Activated T-helper 1 cell treated with anti-CD3 and anti-CD28 coated beads, Interleukin-12 subunit alpha, Interleukin-12 subunit beta, Interleukin-2, Interleukin-4 antibody, amounts not matched to agents 30 ng/mL and 10 ng/mL and 1 ng/mL, durations not matched to agents 14 hours and 24 hours and 36 hours (primary cell): ENCODE measurements at regions not wholly inside any gene's neighbourhood (a gene's known extent, or its start where the extent isn't known, plus 50 kb on each side); places are given as distances from the start of the nearest gene placed in this dataset.
"Not testable (repeated sequence)": the region's sequence is repeated elsewhere in the genome, so short reads cannot be mapped to it uniquely, and the experiment has no call there.

Experiments
- DNase-seq: peaks from one replicate; pipeline ENCODE4 v3.0.0; 2021; ENCODE audit warnings: low spot score
- H3K27ac Mint-ChIP-seq: one replicate; pipeline ENCODE4 v1.8.0; 2021; ENCODE audit warnings: mild to moderate bottlenecking, mixed read lengths
- H3K27me3 Mint-ChIP-seq: one replicate; pipeline ENCODE4 v1.8.0; 2022; ENCODE audit warnings: mild to moderate bottlenecking, moderate library complexity, mixed read lengths; ENCODE audit not compliant: insufficient read depth
- H3K36me3 Mint-ChIP-seq: one replicate; pipeline ENCODE4 v1.8.0; 2021; ENCODE audit warnings: low read depth, mixed read lengths
- H3K4me1 Mint-ChIP-seq: one replicate; pipeline ENCODE4 v1.8.0; 2021; ENCODE audit warnings: low read depth, mixed read lengths
- H3K4me3 Mint-ChIP-seq: one replicate; pipeline ENCODE4 v1.8.0; 2021; ENCODE audit warnings: mild to moderate bottlenecking, moderate library complexity, mixed read lengths
- H3K9me3 Mint-ChIP-seq: one replicate; pipeline ENCODE4 v1.8.0; 2021; ENCODE audit warnings: mixed read lengths
- intact Hi-C: fragments of 100-400 bp; cut with micrococcal nuclease; formaldehyde crosslinking; loops from one replicate; pipeline ENCODE4 v1.15.1; 2024

DNA sequence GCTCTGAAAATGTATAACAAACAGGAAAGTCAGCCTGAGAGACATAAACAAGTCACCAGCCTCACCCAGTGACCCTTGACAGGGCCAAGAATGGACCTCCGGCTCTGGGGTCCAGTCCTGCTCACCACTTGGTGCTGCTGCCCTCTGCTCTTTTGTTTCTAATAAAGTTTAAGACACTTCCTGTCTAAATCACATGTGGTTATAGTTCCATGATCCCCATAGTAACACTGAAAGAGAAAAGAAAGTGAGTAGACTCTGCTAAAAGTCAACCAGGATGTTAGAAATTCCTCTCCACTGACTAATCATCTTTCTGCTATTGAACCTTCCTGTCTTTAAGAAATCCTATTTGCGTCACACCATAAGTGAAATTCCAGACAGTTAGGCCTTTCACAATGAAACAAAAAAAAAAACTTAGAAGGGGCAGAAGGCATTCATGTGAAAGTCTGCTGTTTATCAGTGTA lies 179.2 kb upstream of the BET1 start:
- H3K4me3 Mint-ChIP-seq: no peak overlapping the region
- no peaks in the 10 kb centered on the region for H3K4me1 Mint-ChIP-seq
- H3K9me3 Mint-ChIP-seq: no peaks in the 10 kb centered on the region
- no peaks in the 10 kb centered on the region for H3K27me3 Mint-ChIP-seq
- DNase-seq: no peak
- no peak overlapping the region for H3K27ac Mint-ChIP-seq
- no peaks in the 10 kb centered on the region for H3K36me3 Mint-ChIP-seq
- intact Hi-C loops: no loop called here

DNA sequence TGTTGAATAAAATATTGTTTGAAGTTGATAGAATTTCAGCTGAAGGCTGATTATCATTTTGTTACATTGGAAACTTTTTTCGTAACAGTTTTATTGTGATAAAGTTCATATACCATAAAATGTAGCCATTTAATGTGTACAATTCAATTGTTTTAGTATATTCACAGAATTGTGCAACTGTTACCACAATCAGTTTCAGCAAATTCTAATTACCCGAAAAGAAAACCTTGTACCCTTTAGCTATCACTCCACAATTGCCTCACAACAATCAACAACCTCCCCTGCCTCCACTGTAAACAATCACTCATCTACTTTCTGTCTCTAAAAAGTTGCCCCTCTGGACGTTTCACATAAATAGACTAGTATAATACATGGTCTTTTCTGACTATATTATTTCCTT lies 179.7 kb upstream of the BET1 start:
- intact Hi-C loops: no loop called here
- Mint-ChIP-seq H3K27ac (no peak overlapping the region), H3K27me3 (no peaks in the 10 kb centered on the region)

DNA sequence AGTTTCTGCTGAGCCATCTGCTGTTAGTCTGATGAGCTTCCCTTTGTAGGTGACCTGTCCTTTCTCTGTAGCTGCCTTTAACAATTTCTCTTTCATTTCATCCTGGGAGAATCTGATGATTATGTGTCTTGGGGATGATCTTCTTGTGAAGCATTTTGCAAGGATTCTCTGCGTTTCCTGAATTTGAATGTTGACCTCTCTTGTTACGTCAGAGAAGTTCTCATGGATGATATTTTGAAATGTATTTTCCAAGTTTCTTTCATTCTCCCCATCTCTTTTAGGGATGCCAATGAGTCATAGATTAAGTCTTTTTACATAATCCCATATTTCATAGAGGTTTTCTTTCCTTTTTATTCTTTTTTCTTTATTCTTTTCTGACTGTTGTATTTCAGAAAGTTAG lies 184.2 kb upstream of the BET1 start:
- intact Hi-C loops: no loop called here
- DNase-seq: no peak
- Mint-ChIP-seq H3K36me3 (no peaks in the 10 kb centered on the region), H3K27ac (no peak overlapping the region), H3K4me1 (no peaks in the 10 kb centered on the region), H3K4me3 (no peak overlapping the region), H3K27me3 (no peaks in the 10 kb centered on the region), H3K9me3 (no peaks in the 10 kb centered on the region)

More for the DNA sequence above, 179.7 kb upstream of the BET1 start:
- Mint-ChIP-seq H3K36me3 (no peaks in the 10 kb centered on the region), H3K4me1 (no peaks in the 10 kb centered on the region), H3K4me3 (no peak overlapping the region), H3K9me3 (no peaks in the 10 kb centered on the region)
- DNase-seq: no peak

DNA sequence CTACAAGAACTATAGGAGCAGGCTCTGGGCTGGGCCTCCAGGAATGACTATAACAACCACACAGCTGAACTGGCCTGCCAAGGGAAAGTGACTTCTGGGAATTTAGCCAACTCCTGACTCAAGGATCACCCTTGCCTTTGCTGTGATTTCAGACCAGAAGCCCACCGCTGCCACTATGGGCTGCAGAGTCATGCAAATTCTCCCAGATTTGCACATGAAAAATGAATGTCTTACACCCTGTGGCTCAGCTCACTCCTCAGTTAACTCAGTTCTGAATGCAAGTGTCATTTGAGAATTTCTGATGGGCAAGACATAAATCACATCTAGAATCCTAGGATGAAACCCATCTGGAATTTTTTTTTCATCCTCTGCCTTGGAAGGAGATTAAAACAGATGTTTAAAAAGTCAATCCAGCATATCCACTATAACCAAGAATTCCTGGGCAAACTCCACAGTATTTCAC lies 186.5 kb upstream of the BET1 start:
- no peaks in the 10 kb centered on the region for H3K9me3 Mint-ChIP-seq
- H3K4me3 Mint-ChIP-seq: no peak overlapping the region
- no peak overlapping the region for H3K27ac Mint-ChIP-seq
- no peaks in the 10 kb centered on the region for H3K27me3 Mint-ChIP-seq
- no peaks in the 10 kb centered on the region for H3K4me1 Mint-ChIP-seq
- no peaks in the 10 kb centered on the region for H3K36me3 Mint-ChIP-seq
- intact Hi-C loops: no loop called here
- DNase-seq: no peak

DNA sequence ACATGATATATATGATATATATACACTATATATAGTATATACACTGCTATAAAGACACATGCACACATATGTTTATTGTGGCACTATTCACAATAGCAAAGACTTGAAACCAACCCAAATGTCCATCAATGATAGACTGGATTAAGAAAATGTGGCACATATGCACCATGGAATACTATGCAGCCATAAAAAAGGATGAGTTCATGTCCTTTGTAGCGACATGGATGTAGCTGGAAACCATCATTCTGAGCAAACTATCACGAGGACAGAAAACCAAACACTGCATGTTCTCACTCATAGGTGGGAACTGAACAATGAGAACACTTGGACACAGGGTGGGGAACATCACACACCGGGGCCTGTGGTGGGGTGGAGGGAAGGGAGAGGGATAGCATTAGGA lies 190.3 kb upstream of the BET1 start:
- H3K27ac Mint-ChIP-seq, H3K4me3 Mint-ChIP-seq, DNase-seq, H3K36me3 Mint-ChIP-seq, intact Hi-C loops, H3K4me1 Mint-ChIP-seq, H3K27me3 Mint-ChIP-seq, H3K9me3 Mint-ChIP-seq: not testable (repeated sequence)

DNA sequence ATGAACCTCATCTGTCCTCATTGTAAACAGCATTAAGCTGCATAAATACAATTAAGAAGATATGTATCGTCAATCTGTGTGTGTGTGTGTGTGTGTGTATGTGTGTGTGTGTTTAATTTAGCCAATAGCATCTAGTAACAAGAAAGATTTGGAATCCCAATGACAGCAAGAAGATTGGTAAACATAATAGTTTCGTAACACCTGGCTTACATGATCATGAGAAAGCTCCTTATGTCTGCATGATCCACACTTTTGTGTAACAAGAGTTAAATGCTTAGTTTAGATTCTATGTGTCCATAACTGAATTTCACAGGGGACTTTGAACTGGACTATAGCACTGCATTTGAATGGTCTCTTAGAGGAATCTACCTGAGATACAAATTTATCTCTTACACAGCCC lies 191.0 kb upstream of the BET1 start:
- no peaks in the 10 kb centered on the region for H3K9me3 Mint-ChIP-seq
- H3K36me3 Mint-ChIP-seq: no peaks in the 10 kb centered on the region
- no peak overlapping the region for H3K27ac Mint-ChIP-seq
- DNase-seq: no peak
- no peaks in the 10 kb centered on the region for H3K27me3 Mint-ChIP-seq
- intact Hi-C loops: no loop called here
- no peak overlapping the region for H3K4me3 Mint-ChIP-seq
- H3K4me1 Mint-ChIP-seq: no peaks in the 10 kb centered on the region

DNA sequence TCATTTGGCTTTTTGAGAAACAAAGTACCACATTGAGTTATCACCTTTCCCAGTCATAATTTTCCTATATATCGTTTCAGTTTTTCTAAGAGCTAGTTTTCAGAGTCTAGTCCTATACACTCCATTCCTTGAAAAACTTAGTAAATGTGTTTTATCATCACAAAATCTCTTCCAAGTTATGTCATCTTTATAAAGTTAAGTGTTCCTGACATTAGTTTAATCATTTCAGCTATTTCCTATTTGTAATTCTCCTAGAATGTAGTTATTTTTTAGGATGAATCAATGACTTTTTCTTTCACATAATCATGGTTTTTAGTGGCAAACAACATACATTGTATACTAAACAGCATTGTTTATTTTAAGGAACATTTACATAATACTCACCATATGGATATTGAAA lies 191.7 kb upstream of the BET1 start:
- DNase-seq: no peak
- intact Hi-C loops: no loop called here
- Mint-ChIP-seq H3K36me3 (no peaks in the 10 kb centered on the region), H3K4me3 (no peak overlapping the region), H3K9me3 (no peaks in the 10 kb centered on the region), H3K27ac (no peak overlapping the region), H3K4me1 (no peaks in the 10 kb centered on the region), H3K27me3 (no peaks in the 10 kb centered on the region)

DNA sequence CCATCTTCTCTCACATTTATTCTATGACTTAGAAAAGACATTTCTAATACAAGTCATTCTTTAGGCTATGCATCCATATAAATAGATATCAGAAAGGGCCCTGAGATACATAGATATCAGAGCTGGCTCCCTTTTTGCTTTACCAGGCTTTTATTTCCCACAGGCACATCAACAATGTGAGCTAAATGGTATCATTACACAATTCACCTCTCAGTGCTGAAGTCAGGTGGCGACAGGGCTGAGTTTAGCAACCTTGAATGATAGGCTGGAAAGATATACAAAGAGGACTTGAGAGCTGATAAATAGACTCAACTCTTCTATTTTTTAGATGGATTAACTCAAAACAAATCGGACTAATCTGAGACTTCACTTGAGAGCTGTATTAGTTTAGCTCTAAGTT lies 189.2 kb upstream of the COL1A2 start:
- intact Hi-C loops: no loop called here
- DNase-seq: no peak
- no peak overlapping the region for H3K27ac Mint-ChIP-seq
- peaks cover 1% of the 10 kb centered on the region for H3K27me3 Mint-ChIP-seq
- H3K36me3 Mint-ChIP-seq: no peaks in the 10 kb centered on the region
- no peaks in the 10 kb centered on the region for H3K4me1 Mint-ChIP-seq
- no peaks in the 10 kb centered on the region for H3K9me3 Mint-ChIP-seq
- H3K4me3 Mint-ChIP-seq: no peak overlapping the region

DNA sequence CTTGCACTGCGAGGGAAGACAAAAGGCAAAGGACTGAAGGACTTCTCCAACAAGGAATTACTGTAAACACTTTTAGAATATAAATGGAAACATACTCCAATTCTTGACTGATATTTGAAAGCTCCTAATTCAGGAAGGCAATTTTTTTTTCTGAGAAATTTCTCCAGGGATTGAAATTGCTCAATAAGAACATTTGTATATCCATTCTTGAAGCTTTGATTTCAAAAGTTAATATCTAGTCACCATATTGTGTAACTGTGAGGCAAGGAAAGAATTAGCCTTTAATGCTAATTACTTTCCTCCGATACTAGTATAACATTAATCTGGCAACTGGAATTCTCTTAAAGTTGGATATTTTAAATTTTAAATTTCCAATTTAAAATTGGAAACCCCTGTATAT lies 188.4 kb upstream of the COL1A2 start:
- Mint-ChIP-seq H3K4me1 (no peaks in the 10 kb centered on the region), H3K27me3 (peaks cover under 1% of the 10 kb centered on the region), H3K4me3 (no peak overlapping the region), H3K36me3 (no peaks in the 10 kb centered on the region), H3K9me3 (no peaks in the 10 kb centered on the region), H3K27ac (no peak overlapping the region)
- no peak for DNase-seq
- intact Hi-C loops: no loop called here

DNA sequence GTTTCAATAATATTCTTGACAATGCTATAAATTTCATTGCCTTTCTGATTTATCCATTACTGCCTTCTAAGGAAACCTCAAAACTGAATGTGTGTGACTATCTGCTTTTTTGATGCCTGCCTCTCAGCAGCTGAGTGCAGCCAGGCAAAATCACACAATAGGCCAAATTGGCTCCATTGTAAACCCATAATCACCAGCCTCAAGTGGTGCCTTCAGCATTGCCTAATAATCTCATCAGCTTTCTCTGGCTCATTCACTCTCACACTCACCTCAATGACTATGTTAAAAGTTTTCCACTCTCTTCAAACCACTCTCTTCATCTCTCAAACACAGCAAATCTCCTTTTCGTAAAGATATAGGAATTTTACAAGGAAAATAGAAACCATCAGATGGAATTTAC lies 182.5 kb upstream of the COL1A2 start:
- H3K9me3 Mint-ChIP-seq: no peaks in the 10 kb centered on the region
- no peak for DNase-seq
- no peak overlapping the region for H3K4me3 Mint-ChIP-seq
- intact Hi-C loops: no loop called here
- no peaks in the 10 kb centered on the region for H3K4me1 Mint-ChIP-seq
- no peaks in the 10 kb centered on the region for H3K27me3 Mint-ChIP-seq
- H3K36me3 Mint-ChIP-seq: no peaks in the 10 kb centered on the region
- H3K27ac Mint-ChIP-seq: no peak overlapping the region

DNA sequence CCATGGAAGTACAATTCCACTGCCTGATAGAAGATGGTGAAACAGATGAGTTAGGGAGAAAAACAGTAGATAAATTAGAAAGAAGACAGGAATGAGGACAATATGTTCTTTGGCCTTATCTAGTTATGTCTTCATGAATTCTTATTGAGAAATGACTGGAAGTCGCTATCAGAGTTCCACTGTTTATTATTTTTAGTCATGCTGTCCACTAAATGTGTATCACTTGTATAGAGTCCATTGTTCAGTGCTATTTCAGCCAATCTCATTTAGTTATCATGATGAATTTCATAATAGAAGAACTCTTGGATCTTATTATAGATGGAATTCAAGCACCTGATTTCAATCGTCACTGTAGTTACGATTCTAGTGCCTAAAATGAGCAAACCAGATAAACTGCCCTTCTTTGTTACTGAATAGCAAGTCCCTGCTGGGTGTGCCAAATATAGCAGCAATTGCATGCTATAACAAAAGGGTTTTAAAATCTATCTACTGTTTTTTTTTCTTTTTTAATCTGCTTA lies 177.7 kb upstream of the COL1A2 start:
- H3K4me1 Mint-ChIP-seq: no peaks in the 10 kb centered on the region
- no peaks in the 10 kb centered on the region for H3K36me3 Mint-ChIP-seq
- no peak overlapping the region for H3K27ac Mint-ChIP-seq
- H3K4me3 Mint-ChIP-seq: no peak overlapping the region
- no peak for DNase-seq
- intact Hi-C loops: no loop called here
- no peaks in the 10 kb centered on the region for H3K9me3 Mint-ChIP-seq
- H3K27me3 Mint-ChIP-seq: no peaks in the 10 kb centered on the region

DNA sequence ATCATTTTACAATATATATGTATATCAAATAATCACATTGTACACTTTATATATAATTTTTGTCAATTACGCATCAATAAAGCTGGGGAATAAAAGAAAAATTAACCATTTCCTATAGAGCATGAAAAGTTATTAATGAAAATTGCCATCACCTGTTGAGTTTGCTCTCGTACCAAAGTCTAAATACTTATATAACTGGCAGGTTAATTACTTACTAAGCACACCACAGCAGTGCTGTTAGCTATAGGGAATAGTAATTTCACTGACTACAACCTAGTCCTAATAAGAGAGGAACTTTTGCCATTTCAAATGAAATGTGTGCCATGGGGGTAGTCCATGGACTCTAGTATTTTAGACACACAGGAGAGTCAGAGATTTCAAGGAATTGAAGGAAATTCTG lies 176.9 kb upstream of the COL1A2 start:
- no peak overlapping the region for H3K4me3 Mint-ChIP-seq
- DNase-seq: no peak
- intact Hi-C loops: no loop called here
- no peaks in the 10 kb centered on the region for H3K4me1 Mint-ChIP-seq
- no peaks in the 10 kb centered on the region for H3K27me3 Mint-ChIP-seq
- no peaks in the 10 kb centered on the region for H3K36me3 Mint-ChIP-seq
- no peaks in the 10 kb centered on the region for H3K9me3 Mint-ChIP-seq
- no peak overlapping the region for H3K27ac Mint-ChIP-seq

DNA sequence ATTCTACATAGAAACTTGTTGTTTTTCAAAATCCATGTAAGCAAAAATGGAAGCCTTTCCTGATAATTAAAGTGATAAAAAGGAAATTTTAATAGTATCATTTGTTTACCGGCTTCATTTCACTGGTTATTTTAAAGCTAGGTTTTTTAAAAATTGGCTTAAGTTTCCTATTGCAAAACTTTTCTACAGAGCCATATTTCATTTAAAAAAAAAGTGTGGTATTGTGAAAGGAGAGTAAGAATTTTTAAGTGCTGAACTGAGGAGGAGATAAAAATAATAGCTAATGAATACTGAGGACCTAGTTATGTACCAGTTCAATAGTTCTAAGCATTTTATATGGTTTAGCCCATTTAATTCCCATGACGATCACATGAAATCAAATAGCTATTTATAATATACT lies 172.2 kb upstream of the COL1A2 start:
- no peak overlapping the region for H3K4me3 Mint-ChIP-seq
- H3K9me3 Mint-ChIP-seq: no peaks in the 10 kb centered on the region
- H3K27me3 Mint-ChIP-seq: no peaks in the 10 kb centered on the region
- no peaks in the 10 kb centered on the region for H3K36me3 Mint-ChIP-seq
- intact Hi-C loops: no loop called here
- H3K27ac Mint-ChIP-seq: no peak overlapping the region
- no peaks in the 10 kb centered on the region for H3K4me1 Mint-ChIP-seq
- no peak for DNase-seq

DNA sequence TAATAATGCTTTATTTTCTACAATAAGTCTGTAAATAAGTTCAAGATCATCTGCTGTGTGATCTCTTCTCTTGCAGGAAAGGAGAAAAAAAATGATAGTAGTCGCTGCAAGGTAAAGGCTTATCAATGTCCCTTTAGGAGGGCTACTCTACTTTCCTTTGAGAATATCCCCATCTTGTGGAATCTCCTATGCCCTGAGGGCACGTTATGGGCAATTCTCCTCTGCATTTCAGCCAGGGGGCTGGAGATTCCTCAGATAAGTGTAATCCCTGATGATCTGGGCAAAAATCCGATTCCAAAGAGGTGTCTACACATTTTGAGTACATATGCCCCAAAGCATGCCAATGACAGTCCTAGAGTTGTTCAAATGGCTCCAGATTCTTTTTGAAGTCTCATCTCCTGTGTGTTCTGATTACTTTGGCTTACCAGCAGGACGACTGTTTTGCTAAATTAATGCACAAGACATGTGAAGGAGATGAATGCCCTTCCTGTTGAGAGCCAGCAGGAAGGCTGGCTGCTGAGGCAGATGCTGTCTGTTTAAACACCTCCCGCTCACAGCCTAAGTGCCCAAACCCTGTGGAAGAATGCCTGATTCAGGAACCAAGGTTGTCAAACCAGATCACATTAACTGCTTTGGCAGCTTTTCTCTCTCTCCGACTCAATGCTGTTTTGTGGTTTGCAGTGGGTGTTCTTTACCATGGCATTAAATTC lies 171.2 kb upstream of the COL1A2 start:
- no peak for DNase-seq
- Mint-ChIP-seq H3K27me3 (no peaks in the 10 kb centered on the region), H3K36me3 (no peaks in the 10 kb centered on the region), H3K27ac (no peak overlapping the region), H3K4me3 (no peak overlapping the region), H3K4me1 (no peaks in the 10 kb centered on the region), H3K9me3 (no peaks in the 10 kb centered on the region)
- intact Hi-C loops: no loop called here
